Sigmoid colon (tissue), 4 donors: ENCODE measurements at regions not wholly inside any gene's neighbourhood (a gene's known extent, or its start where the extent isn't known, plus 50 kb on each side); places are given as distances from the start of the nearest gene placed in this dataset.

Experiments used
- POLR2AphosphoS5 ChIP-seq, 4 donors: sonication (generic); formaldehyde crosslinking; IDR thresholded peaks; one replicate each; pipeline ENCODE4 v1.6.1; 2017; ENCODE audit warnings: antibody characterized with exemption in 4 of 4
- TF ChIP-seq, protein P1 (sequence below), 4 experiments: fragments of 450-650 bp in 3 of 4; fragments of 200-600 bp in 1 of 4; IDR thresholded peaks; one replicate each; pipeline ENCODE4 v1.5.1; 2016 to 2019; ENCODE audit warnings: antibody characterized with exemption in 4 of 4, mild to moderate bottlenecking in 3 of 4, moderate library complexity in 2 of 4

DNA sequence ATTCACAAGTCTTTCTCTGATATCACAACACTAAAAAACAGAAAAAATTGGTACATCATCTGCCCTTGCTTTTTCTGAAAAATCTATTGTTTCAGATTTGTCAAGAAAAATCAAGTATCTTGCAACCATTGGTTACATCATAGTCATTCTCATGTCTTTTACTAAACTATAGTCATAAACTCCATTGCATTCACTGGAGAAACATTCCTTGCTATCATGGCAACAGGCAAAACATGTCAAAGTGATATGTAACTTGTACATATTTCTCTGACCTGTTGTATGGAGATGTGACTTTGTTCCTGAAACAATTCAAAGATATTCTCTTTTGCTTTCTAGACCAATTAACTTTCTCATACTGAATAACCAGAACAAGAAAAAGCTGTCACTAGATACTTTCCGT is 121.9 kb upstream of the ANK2 start:
- TF ChIP-seq, protein P1, sequence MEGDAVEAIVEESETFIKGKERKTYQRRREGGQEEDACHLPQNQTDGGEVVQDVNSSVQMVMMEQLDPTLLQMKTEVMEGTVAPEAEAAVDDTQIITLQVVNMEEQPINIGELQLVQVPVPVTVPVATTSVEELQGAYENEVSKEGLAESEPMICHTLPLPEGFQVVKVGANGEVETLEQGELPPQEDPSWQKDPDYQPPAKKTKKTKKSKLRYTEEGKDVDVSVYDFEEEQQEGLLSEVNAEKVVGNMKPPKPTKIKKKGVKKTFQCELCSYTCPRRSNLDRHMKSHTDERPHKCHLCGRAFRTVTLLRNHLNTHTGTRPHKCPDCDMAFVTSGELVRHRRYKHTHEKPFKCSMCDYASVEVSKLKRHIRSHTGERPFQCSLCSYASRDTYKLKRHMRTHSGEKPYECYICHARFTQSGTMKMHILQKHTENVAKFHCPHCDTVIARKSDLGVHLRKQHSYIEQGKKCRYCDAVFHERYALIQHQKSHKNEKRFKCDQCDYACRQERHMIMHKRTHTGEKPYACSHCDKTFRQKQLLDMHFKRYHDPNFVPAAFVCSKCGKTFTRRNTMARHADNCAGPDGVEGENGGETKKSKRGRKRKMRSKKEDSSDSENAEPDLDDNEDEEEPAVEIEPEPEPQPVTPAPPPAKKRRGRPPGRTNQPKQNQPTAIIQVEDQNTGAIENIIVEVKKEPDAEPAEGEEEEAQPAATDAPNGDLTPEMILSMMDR (IDR thresholded peaks at IDR 0.05): no peak
- peak; percentile 34 to 76 (median 66) for TF ChIP-seq POLR2AphosphoS5 (IDR thresholded peaks at IDR 0.05)
